ENCODE measurements at regions not wholly inside any gene's neighbourhood (a gene's known extent, or its start where the extent isn't known, plus 50 kb on each side); places are given as distances from the start of the nearest gene placed in this dataset.

GRCh38 chr18:76258209-76258608 lies 236.8 kb downstream of the ZNF516 start:
- Mint-ChIP-seq H3K27me3 (ENCODE audit: low read depth) (peaks cover 30% of the 10 kb centered on the region), H3K4me3 (ENCODE audit: unreplicated experiment) (no peak overlapping the region), H3K9me3 (ENCODE audit: low read depth) (no peaks in the 10 kb centered on the region), H3K27ac (ENCODE audit: unreplicated experiment) (no peak overlapping the region), H3K36me3 (ENCODE audit: low read depth) (no peaks in the 10 kb centered on the region), H3K4me1 (ENCODE audit: low read depth) (no peaks in the 10 kb centered on the region)
- no peak for DNase-seq (ENCODE audit: low spot score)
- TF ChIP-seq CTCF (IDR thresholded peaks at IDR 0.05) = no peak

- H3K9me3 Mint-ChIP-seq (ENCODE audit: low read depth) = no peaks in the 10 kb centered on the region
- no peak for TF ChIP-seq CTCF (IDR thresholded peaks at IDR 0.05)
- H3K27ac Mint-ChIP-seq (ENCODE audit: unreplicated experiment) = no peak overlapping the region
- H3K36me3 Mint-ChIP-seq (ENCODE audit: low read depth) = no peaks in the 10 kb centered on the region
- peaks cover 37% of the 10 kb centered on the region for H3K27me3 Mint-ChIP-seq (ENCODE audit: low read depth)
- no peak overlapping the region for H3K4me3 Mint-ChIP-seq (ENCODE audit: unreplicated experiment)
- H3K4me1 Mint-ChIP-seq (ENCODE audit: low read depth) = no peaks in the 10 kb centered on the region
- no peak for DNase-seq (ENCODE audit: low spot score)
Observed at GRCh38 chr18:76255070-76255683, 239.9 kb downstream of the ZNF516 start.

GRCh38 chr18:76252880-76253279 lies 242.2 kb downstream of the ZNF516 start:
- DNase-seq (ENCODE audit: low spot score) = no peak
- no peak overlapping the region for H3K4me3 Mint-ChIP-seq (ENCODE audit: unreplicated experiment)
- no peak overlapping the region for H3K27ac Mint-ChIP-seq (ENCODE audit: unreplicated experiment)
- H3K27me3 Mint-ChIP-seq (ENCODE audit: low read depth) = peaks cover 25% of the 10 kb centered on the region
- H3K4me1 Mint-ChIP-seq (ENCODE audit: low read depth) = no peaks in the 10 kb centered on the region
- peak; percentile 65 for TF ChIP-seq CTCF (IDR thresholded peaks at IDR 0.05)
- no peaks in the 10 kb centered on the region for H3K36me3 Mint-ChIP-seq (ENCODE audit: low read depth)
- no peaks in the 10 kb centered on the region for H3K9me3 Mint-ChIP-seq (ENCODE audit: low read depth)

DNA sequence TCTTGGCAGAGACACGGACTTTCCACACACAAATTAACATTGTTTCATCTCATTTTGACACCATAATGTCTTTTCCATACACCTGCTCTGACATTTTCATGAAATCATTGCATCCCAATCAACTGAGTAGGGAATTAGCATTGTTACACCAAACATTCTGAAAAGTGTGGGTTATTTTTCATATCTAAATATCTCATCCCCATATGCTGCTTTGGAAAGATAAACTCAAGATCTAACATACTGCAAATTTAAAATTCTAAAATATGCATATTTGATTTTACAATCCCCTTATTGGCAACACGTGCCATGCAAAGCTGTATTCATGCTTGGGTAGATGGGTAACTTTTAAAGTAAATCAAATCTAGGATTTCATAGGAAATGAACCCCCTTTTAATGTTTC lies 242.9 kb downstream of the ZNF516 start:
- H3K36me3 Mint-ChIP-seq (ENCODE audit: low read depth) = no peaks in the 10 kb centered on the region
- peaks cover 25% of the 10 kb centered on the region for H3K27me3 Mint-ChIP-seq (ENCODE audit: low read depth)
- H3K4me1 Mint-ChIP-seq (ENCODE audit: low read depth) = no peaks in the 10 kb centered on the region
- no peak overlapping the region for H3K4me3 Mint-ChIP-seq (ENCODE audit: unreplicated experiment)
- no peak for TF ChIP-seq CTCF (IDR thresholded peaks at IDR 0.05)
- no peak for DNase-seq (ENCODE audit: low spot score)
- H3K27ac Mint-ChIP-seq (ENCODE audit: unreplicated experiment) = no peak overlapping the region
- no peaks in the 10 kb centered on the region for H3K9me3 Mint-ChIP-seq (ENCODE audit: low read depth)

GRCh38 chr18:76251691-76252090 lies 243.4 kb downstream of the ZNF516 start:
- Mint-ChIP-seq H3K27ac (ENCODE audit: unreplicated experiment) (no peak overlapping the region), H3K36me3 (ENCODE audit: low read depth) (no peaks in the 10 kb centered on the region), H3K4me3 (ENCODE audit: unreplicated experiment) (no peak overlapping the region), H3K4me1 (ENCODE audit: low read depth) (no peaks in the 10 kb centered on the region), H3K9me3 (ENCODE audit: low read depth) (no peaks in the 10 kb centered on the region), H3K27me3 (ENCODE audit: low read depth) (peaks cover 25% of the 10 kb centered on the region)
- no peak for DNase-seq (ENCODE audit: low spot score)
- TF ChIP-seq CTCF (IDR thresholded peaks at IDR 0.05) = no peak
